Caco-2 (cell line): ENCODE measurements at regions not wholly inside any gene's neighbourhood (a gene's known extent, or its start where the extent isn't known, plus 50 kb on each side); places are given as distances from the start of the nearest gene placed in this dataset.

Experiments used
- BruUV-seq: library from RNA; stranded (reverse); fragments of 400-500 nt; replicated peaks from 2 replicates; lab custom pipeline; 2021; lab: Mats Ljungman, UMichigan
- CTCF ChIA-PET: fragments of 300-600 bp; sonication (Branson Sonifier 250); formaldehyde crosslinking; loops from one replicate; lab custom pipeline; 2022; ENCODE audit warnings: antibody characterized with exemption; lab: Charles Lee
- POLR2A ChIA-PET: fragments of 300-600 bp; sonication (Branson Sonifier 250); formaldehyde crosslinking; loops from one replicate; lab custom pipeline; 2022; ENCODE audit warnings: antibody characterized with exemption; lab: Charles Lee
- DNase-seq, 2 experiments: peaks; one replicate each; pipeline versions ENCODE4 v3.0.0 to v3.0.0-alpha.2; 2020 to 2022
- H3K27me3 ChIP-seq: replicated peaks from 2 replicates; pipeline ENCODE4 v1.6.0; 2011; ENCODE audit warnings: low read length; ENCODE audit not compliant: control insufficient read depth, insufficient read depth
- H3K36me3 ChIP-seq: 2 replicates; pipeline ENCODE4 v1.5.1; 2011; ENCODE audit warnings: low read length; ENCODE audit not compliant: control insufficient read depth, insufficient read depth
- H3K4me1 ChIP-seq: fragments of 250-450 bp; sonication (Bioruptor Pico); 2 replicates; pipeline ENCODE4 v1.5.1; 2020; ENCODE audit warnings: mild to moderate bottlenecking
- H3K4me3 ChIP-seq: 2 replicates; pipeline ENCODE4 v1.5.1; 2011; ENCODE audit warnings: low read depth, mild to moderate bottlenecking, control low read depth, low read length
- H3K9me3 ChIP-seq: fragments of 250-450 bp; sonication (Bioruptor Pico); 2 replicates; pipeline ENCODE4 v1.5.1; 2020; ENCODE audit warnings: mild to moderate bottlenecking, moderate library complexity
- H3K27ac Mint-ChIP-seq: one replicate; pipeline ENCODE4 v1.8.0; 2022; ENCODE audit warnings: mixed read lengths; ENCODE audit not compliant: unreplicated experiment
- H3K27me3 Mint-ChIP-seq: one replicate; pipeline ENCODE4 v1.8.0; 2022; ENCODE audit warnings: mixed read lengths; ENCODE audit not compliant: insufficient read depth, unreplicated experiment
- H3K36me3 Mint-ChIP-seq: one replicate; pipeline ENCODE4 v1.8.0; 2022; ENCODE audit warnings: mild to moderate bottlenecking, mixed read lengths; ENCODE audit not compliant: insufficient read depth, unreplicated experiment
- H3K4me1 Mint-ChIP-seq: one replicate; pipeline ENCODE4 v1.8.0; 2022; ENCODE audit warnings: low read depth, mixed read lengths; ENCODE audit not compliant: unreplicated experiment
- H3K4me3 Mint-ChIP-seq: one replicate; pipeline ENCODE4 v1.8.0; 2022; ENCODE audit warnings: mild to moderate bottlenecking, moderate library complexity, mixed read lengths; ENCODE audit not compliant: unreplicated experiment
- H3K9me3 Mint-ChIP-seq: one replicate; pipeline ENCODE4 v1.8.0; 2022; ENCODE audit warnings: mixed read lengths; ENCODE audit not compliant: unreplicated experiment
- CTCF ChIP-seq, 2 experiments: fragments of 200-600 bp in 1 of 2; IDR thresholded peaks; 1 replicate in 1 of 2; 2 replicates in 1 of 2; pipeline versions ENCODE4 v1.5.1 to v1.8.0; 2011 to 2022; ENCODE audit warnings: antibody characterized with exemption in 1 of 2, control low read depth in 1 of 2, inconsistent platforms in 1 of 2, low read depth in 1 of 2, low read length in 1 of 2, mild to moderate bottlenecking in 1 of 2, moderate library complexity in 1 of 2; ENCODE audit not compliant: insufficient read depth in 1 of 2, severe bottlenecking in 1 of 2, unreplicated experiment in 1 of 2
- intact Hi-C: fragments of 100-400 bp; cut with micrococcal nuclease; formaldehyde crosslinking; loops from one replicate; pipeline ENCODE4 v1.10.0; 2022; ENCODE audit not compliant: unreplicated experiment

- no peak overlapping the region for H3K4me3 ChIP-seq
- H3K27me3 ChIP-seq: no peaks in the 10 kb centered on the region
- no peaks in the 10 kb centered on the region for H3K4me1 Mint-ChIP-seq
- no peaks in the 10 kb centered on the region for H3K4me1 ChIP-seq
- ChIA-PET POLR2A (no interaction called here), CTCF (no interaction called here)
- no peak for TF ChIP-seq CTCF (IDR thresholded peaks at IDR 0.05; ENCODE audit: insufficient read depth in 1 of 2, low read depth in 1 of 2, low read length in 1 of 2, severe bottlenecking in 1 of 2, unreplicated experiment in 1 of 2)
- no peak overlapping the region for H3K27ac Mint-ChIP-seq
- peaks cover 6% of the 10 kb centered on the region for H3K36me3 Mint-ChIP-seq
- peaks cover 13% of the 10 kb centered on the region for H3K27me3 Mint-ChIP-seq
- BruUV-seq: no TSS peak
- H3K9me3 ChIP-seq: no peaks in the 10 kb centered on the region
- H3K4me3 Mint-ChIP-seq: no peak overlapping the region
- no peaks in the 10 kb centered on the region for H3K36me3 ChIP-seq
- no peaks in the 10 kb centered on the region for H3K9me3 Mint-ChIP-seq
- intact Hi-C loops: loop anchor here (1.0 to 2.0 kb wide), 3 partner anchors 137 to 516 kb away; no protein-coding TSS in a partner anchor
- DNase-seq: no peak
Observed at GRCh38 chr10:123559823-123560092, 106.4 kb upstream of the GPR26 start.

DNA sequence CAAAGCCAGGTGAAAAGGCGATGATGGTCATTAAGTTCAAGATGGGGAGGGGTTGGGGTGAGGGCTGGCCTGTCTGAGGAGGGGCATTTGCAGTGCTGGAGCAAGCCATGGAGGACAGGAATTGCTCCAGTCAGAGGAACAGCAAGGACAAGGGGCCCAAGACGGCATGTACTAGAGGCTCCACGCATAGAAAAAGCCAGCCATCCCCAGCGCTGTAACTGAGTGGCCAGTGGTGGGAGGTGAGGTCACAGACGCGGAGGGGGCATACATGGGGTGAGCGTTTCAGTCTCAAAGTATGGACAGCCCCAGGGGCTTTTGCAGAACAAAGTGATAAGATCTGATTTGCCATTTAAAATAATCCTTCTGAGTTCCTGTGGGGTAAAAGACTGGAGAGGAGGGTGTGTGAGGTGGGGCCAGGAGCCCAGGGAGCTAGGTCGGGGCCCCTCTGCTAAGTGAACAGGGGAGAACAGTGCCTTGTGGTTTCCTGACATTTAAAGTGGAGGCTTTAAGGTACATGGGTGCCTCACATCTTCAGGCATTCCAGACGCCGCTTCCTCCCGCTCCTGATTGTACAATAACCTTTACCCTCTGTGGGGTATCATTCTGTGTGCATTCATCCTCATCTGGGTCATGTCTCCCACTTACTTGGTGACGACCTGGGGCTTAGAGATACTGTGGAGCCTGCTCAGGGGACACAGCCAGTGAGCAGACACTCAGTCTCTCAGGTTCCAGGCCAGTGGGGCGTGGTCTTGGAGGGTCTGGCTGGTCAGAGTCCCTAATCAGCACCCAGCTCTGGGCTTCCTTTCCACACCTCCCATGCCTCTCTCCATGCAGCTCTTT is 105.6 kb upstream of the GPR26 start:
- no peak overlapping the region for H3K27ac Mint-ChIP-seq
- no peaks in the 10 kb centered on the region for H3K4me1 Mint-ChIP-seq
- BruUV-seq: no TSS peak
- peaks cover 6% of the 10 kb centered on the region for H3K36me3 Mint-ChIP-seq
- no peaks in the 10 kb centered on the region for H3K27me3 ChIP-seq
- no peaks in the 10 kb centered on the region for H3K4me1 ChIP-seq
- H3K4me3 Mint-ChIP-seq: no peak overlapping the region
- H3K9me3 ChIP-seq: no peaks in the 10 kb centered on the region
- H3K9me3 Mint-ChIP-seq: no peaks in the 10 kb centered on the region
- ChIA-PET CTCF (no interaction called here), POLR2A (no interaction called here)
- H3K4me3 ChIP-seq: no peak overlapping the region
- TF ChIP-seq CTCF (IDR thresholded peaks at IDR 0.05; ENCODE audit: insufficient read depth in 1 of 2, low read depth in 1 of 2, low read length in 1 of 2, severe bottlenecking in 1 of 2, unreplicated experiment in 1 of 2): no peak
- DNase-seq: no peak
- no peaks in the 10 kb centered on the region for H3K36me3 ChIP-seq
- intact Hi-C loops: no loop called here
- peaks cover 13% of the 10 kb centered on the region for H3K27me3 Mint-ChIP-seq

- no peak overlapping the region for H3K4me3 Mint-ChIP-seq
- Histone ChIP-seq H3K27me3 (no peaks in the 10 kb centered on the region), H3K9me3 (no peaks in the 10 kb centered on the region), H3K4me3 (no peak overlapping the region), H3K36me3 (no peaks in the 10 kb centered on the region), H3K4me1 (no peaks in the 10 kb centered on the region)
- no peak overlapping the region for H3K27ac Mint-ChIP-seq
- no TSS peak for BruUV-seq
- intact Hi-C loops: no loop called here
- no peaks in the 10 kb centered on the region for H3K4me1 Mint-ChIP-seq
- no peaks in the 10 kb centered on the region for H3K9me3 Mint-ChIP-seq
- H3K27me3 Mint-ChIP-seq: peaks cover 9% of the 10 kb centered on the region
- no peak for TF ChIP-seq CTCF (IDR thresholded peaks at IDR 0.05; ENCODE audit: insufficient read depth in 1 of 2, low read depth in 1 of 2, low read length in 1 of 2, severe bottlenecking in 1 of 2, unreplicated experiment in 1 of 2)
- peaks cover 2% of the 10 kb centered on the region for H3K36me3 Mint-ChIP-seq
- DNase-seq: no peak
- POLR2A ChIA-PET: no interaction called here
- CTCF ChIA-PET: no interaction called here
Observed at GRCh38 chr10:123561141-123561440, 105.1 kb upstream of the GPR26 start.
